ENCODE measurements at regions not wholly inside any gene's neighbourhood (a gene's known extent, or its start where the extent isn't known, plus 50 kb on each side); places are given as distances from the start of the nearest gene placed in this dataset.

- DNase-seq (ENCODE audit: low read depth in 2 of 3, low spot score in 1 of 3), result no peak
Observed at GRCh38 chr2:172230332-172230888, 127.7 kb upstream of the DLX2 start.

GRCh38 chr2:172230889-172231401, 128.2 kb upstream of the DLX2 start:
- DNase-seq (ENCODE audit: low read depth in 2 of 3, low spot score in 1 of 3), result no peak

- DNase-seq (ENCODE audit: low read depth in 2 of 3, low spot score in 1 of 3), result no peak
Observed at GRCh38 chr2:172231508-172231907, 128.8 kb upstream of the DLX2 start.

- no peak for DNase-seq (ENCODE audit: low read depth in 2 of 3, low spot score in 1 of 3)
Observed at GRCh38 chr2:172232708-172233396, 130.2 kb upstream of the DLX2 start.

- no peak for DNase-seq (ENCODE audit: low read depth in 2 of 3, low spot score in 1 of 3)
Observed at GRCh38 chr2:172233987-172234715, 131.5 kb upstream of the DLX2 start.

- DNase-seq (ENCODE audit: low read depth in 2 of 3, low spot score in 1 of 3), result no peak
Observed at GRCh38 chr2:172234716-172235691, 132.3 kb upstream of the DLX2 start.

GRCh38 chr2:172239944-172240590, 137.4 kb upstream of the DLX2 start:
- no peak for DNase-seq (ENCODE audit: low read depth in 2 of 3, low spot score in 1 of 3)

- DNase-seq (ENCODE audit: low read depth in 2 of 3, low spot score in 1 of 3), result no peak
Observed at GRCh38 chr2:172241222-172241621, 138.5 kb upstream of the DLX2 start.

GRCh38 chr2:172242471-172242870, 139.8 kb upstream of the DLX2 start:
- no peak for DNase-seq (ENCODE audit: low read depth in 2 of 3, low spot score in 1 of 3)

GRCh38 chr2:172242961-172243360, 140.3 kb upstream of the DLX2 start:
- DNase-seq (ENCODE audit: low read depth in 2 of 3, low spot score in 1 of 3), result no peak

- DNase-seq (ENCODE audit: low read depth in 2 of 3, low spot score in 1 of 3), result no peak
Observed at GRCh38 chr2:172244419-172245130, 141.9 kb upstream of the DLX2 start.

GRCh38 chr2:172246649-172247048, 143.9 kb upstream of the DLX2 start:
- no peak for DNase-seq (ENCODE audit: low read depth in 2 of 3, low spot score in 1 of 3)

GRCh38 chr2:172247203-172247602, 144.5 kb upstream of the DLX2 start:
- DNase-seq (ENCODE audit: low read depth in 2 of 3, low spot score in 1 of 3), result no peak

GRCh38 chr2:172248381-172248780, 145.7 kb upstream of the DLX2 start:
- DNase-seq (ENCODE audit: low read depth in 2 of 3, low spot score in 1 of 3), result no peak

- no peak for DNase-seq (ENCODE audit: low read depth in 2 of 3, low spot score in 1 of 3)
Observed at GRCh38 chr2:172248785-172249187, 146.1 kb upstream of the DLX2 start.

- no peak for DNase-seq (ENCODE audit: low read depth in 2 of 3, low spot score in 1 of 3)
Observed at GRCh38 chr2:172249334-172249733, 146.6 kb upstream of the DLX2 start.

- DNase-seq (ENCODE audit: low read depth in 2 of 3, low spot score in 1 of 3), result no peak
Observed at GRCh38 chr2:172249986-172250385, 147.3 kb upstream of the DLX2 start.

- DNase-seq (ENCODE audit: low read depth in 2 of 3, low spot score in 1 of 3), result no peak
Observed at GRCh38 chr2:172251231-172251630, 148.5 kb upstream of the DLX2 start.

GRCh38 chr2:172252154-172252553, 149.5 kb upstream of the DLX2 start:
- DNase-seq (ENCODE audit: low read depth in 2 of 3, low spot score in 1 of 3), result no peak

All from stimulated activated CD4-positive, alpha-beta T cell treated with anti-CD3 and anti-CD28 coated beads, Interleukin-12 subunit alpha, Interleukin-12 subunit beta, amount 100 ng/mL, for 48 hours (primary cell).